HUDEP-2 (cell line): ENCODE measurements at regions not wholly inside any gene's neighbourhood (a gene's known extent, or its start where the extent isn't known, plus 50 kb on each side); places are given as distances from the start of the nearest gene placed in this dataset.

ENCODE experiments used
- DNase-seq, 76 experiments: peaks; one replicate each; lab custom pipeline; 2025; ENCODE audit not compliant: unreplicated experiment in 76 of 76; lab: John Stamatoyannopoulos, UW

GRCh38 chr14:82270286-82270685 lies 736.6 kb upstream of the SEL1L start:
- no peak for DNase-seq

- no peak for DNase-seq
Measured at GRCh38 chr14:82298811-82299210, 765.2 kb upstream of the SEL1L start.

GRCh38 chr14:82309199-82309598 lies 775.5 kb upstream of the SEL1L start:
- DNase-seq = no peak

- DNase-seq = no peak
Measured at GRCh38 chr14:82313889-82314288, 780.2 kb upstream of the SEL1L start.

GRCh38 chr14:82328442-82328841 lies 794.8 kb upstream of the SEL1L start:
- DNase-seq = no peak

- DNase-seq = no peak
Measured at GRCh38 chr14:82341261-82341810, 807.7 kb upstream of the SEL1L start.

- DNase-seq = no peak
Measured at GRCh38 chr14:82342596-82342995, 808.9 kb upstream of the SEL1L start.

GRCh38 chr14:82345184-82345583 lies 811.5 kb upstream of the SEL1L start:
- DNase-seq = no peak

- DNase-seq = no peak
Measured at GRCh38 chr14:82354126-82354525, 820.5 kb upstream of the SEL1L start.

- DNase-seq = no peak
Measured at GRCh38 chr14:82359201-82359600, 825.5 kb upstream of the SEL1L start.

- no peak for DNase-seq
Measured at GRCh38 chr14:82362452-82362851, 828.8 kb upstream of the SEL1L start.

- no peak for DNase-seq
Measured at GRCh38 chr14:82365471-82365870, 831.8 kb upstream of the SEL1L start.

- DNase-seq = no peak
Measured at GRCh38 chr14:82366803-82367202, 833.1 kb upstream of the SEL1L start.

GRCh38 chr14:82379291-82379690 lies 845.6 kb upstream of the SEL1L start:
- DNase-seq = no peak

GRCh38 chr14:82385048-82385447 lies 851.4 kb upstream of the SEL1L start:
- DNase-seq = no peak

- no peak for DNase-seq
Measured at GRCh38 chr14:82387699-82388098, 854.0 kb upstream of the SEL1L start.

GRCh38 chr14:82388488-82388887 lies 854.8 kb upstream of the SEL1L start:
- no peak for DNase-seq

- no peak for DNase-seq
Measured at GRCh38 chr14:82390586-82390985, 856.9 kb upstream of the SEL1L start.

- no peak for DNase-seq
Measured at GRCh38 chr14:82394916-82395315, 861.3 kb upstream of the SEL1L start.

GRCh38 chr14:82398256-82398655 lies 864.6 kb upstream of the SEL1L start:
- no peak for DNase-seq

GRCh38 chr14:82403987-82404386 lies 870.3 kb upstream of the SEL1L start:
- DNase-seq = no peak

GRCh38 chr14:82410064-82410463 lies 876.4 kb upstream of the SEL1L start:
- no peak for DNase-seq

GRCh38 chr14:82411298-82411697 lies 877.6 kb upstream of the SEL1L start:
- no peak for DNase-seq
